Thyroid gland (tissue), 4 donors: ENCODE measurements at regions not wholly inside any gene's neighbourhood (a gene's known extent, or its start where the extent isn't known, plus 50 kb on each side); places are given as distances from the start of the nearest gene placed in this dataset.

ENCODE experiments used
- POLR2A ChIP-seq, 2 donors: fragments of 450-650 bp; IDR thresholded peaks; one replicate each; pipeline ENCODE4 v1.6.1; 2017; ENCODE audit warnings: antibody characterized with exemption in 2 of 2, mild to moderate bottlenecking in 2 of 2, moderate library complexity in 1 of 2
- TF ChIP-seq, protein P1 (sequence below), 6 experiments: fragments of 200-600 bp in 3 of 6; fragments of 450-650 bp in 3 of 6; sonication (generic) in 3 of 6; IDR thresholded peaks; one replicate each; pipeline ENCODE4 v1.5.1; 2016 to 2019; ENCODE audit warnings: antibody characterized with exemption in 6 of 6, mild to moderate bottlenecking in 2 of 6, inconsistent platforms in 1 of 6, moderate library complexity in 1 of 6

GRCh38 chrX:65241059-65241721, 264.9 kb upstream of the ZC4H2 start:
- TF ChIP-seq POLR2A (IDR thresholded peaks at IDR 0.05): no peak
- TF ChIP-seq, protein P1, sequence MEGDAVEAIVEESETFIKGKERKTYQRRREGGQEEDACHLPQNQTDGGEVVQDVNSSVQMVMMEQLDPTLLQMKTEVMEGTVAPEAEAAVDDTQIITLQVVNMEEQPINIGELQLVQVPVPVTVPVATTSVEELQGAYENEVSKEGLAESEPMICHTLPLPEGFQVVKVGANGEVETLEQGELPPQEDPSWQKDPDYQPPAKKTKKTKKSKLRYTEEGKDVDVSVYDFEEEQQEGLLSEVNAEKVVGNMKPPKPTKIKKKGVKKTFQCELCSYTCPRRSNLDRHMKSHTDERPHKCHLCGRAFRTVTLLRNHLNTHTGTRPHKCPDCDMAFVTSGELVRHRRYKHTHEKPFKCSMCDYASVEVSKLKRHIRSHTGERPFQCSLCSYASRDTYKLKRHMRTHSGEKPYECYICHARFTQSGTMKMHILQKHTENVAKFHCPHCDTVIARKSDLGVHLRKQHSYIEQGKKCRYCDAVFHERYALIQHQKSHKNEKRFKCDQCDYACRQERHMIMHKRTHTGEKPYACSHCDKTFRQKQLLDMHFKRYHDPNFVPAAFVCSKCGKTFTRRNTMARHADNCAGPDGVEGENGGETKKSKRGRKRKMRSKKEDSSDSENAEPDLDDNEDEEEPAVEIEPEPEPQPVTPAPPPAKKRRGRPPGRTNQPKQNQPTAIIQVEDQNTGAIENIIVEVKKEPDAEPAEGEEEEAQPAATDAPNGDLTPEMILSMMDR (IDR thresholded peaks at IDR 0.05): no peak
